ENCODE measurements at regions not wholly inside any gene's neighbourhood (a gene's known extent, or its start where the extent isn't known, plus 50 kb on each side); places are given as distances from the start of the nearest gene placed in this dataset.

DNA sequence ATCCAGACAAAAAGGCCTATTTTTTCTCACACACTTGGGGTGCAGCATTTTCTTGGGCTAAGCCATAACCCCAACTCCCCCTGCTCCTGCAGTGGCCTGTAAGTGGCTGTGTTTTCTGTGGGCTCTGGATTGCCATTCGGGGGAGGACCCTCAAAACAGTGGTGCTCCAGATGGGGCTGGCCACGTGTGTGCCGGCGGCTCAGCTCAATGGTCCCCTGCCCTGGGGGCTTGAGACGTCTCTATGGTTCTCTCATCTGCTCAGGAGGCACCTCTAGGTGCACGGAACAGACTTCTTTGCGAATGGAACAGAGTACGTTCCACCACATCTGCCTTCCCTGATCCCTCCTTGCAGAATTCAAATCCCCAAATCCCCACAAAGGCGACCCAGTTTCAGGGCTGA is 250.0 kb upstream of the SHH start:
- TF ChIP-seq, protein P1, sequence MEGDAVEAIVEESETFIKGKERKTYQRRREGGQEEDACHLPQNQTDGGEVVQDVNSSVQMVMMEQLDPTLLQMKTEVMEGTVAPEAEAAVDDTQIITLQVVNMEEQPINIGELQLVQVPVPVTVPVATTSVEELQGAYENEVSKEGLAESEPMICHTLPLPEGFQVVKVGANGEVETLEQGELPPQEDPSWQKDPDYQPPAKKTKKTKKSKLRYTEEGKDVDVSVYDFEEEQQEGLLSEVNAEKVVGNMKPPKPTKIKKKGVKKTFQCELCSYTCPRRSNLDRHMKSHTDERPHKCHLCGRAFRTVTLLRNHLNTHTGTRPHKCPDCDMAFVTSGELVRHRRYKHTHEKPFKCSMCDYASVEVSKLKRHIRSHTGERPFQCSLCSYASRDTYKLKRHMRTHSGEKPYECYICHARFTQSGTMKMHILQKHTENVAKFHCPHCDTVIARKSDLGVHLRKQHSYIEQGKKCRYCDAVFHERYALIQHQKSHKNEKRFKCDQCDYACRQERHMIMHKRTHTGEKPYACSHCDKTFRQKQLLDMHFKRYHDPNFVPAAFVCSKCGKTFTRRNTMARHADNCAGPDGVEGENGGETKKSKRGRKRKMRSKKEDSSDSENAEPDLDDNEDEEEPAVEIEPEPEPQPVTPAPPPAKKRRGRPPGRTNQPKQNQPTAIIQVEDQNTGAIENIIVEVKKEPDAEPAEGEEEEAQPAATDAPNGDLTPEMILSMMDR (IDR thresholded peaks at IDR 0.05): no peak
- TF ChIP-seq POLR2AphosphoS5 (IDR thresholded peaks at IDR 0.05): no peak
- no peak for TF ChIP-seq EP300 (IDR thresholded peaks at IDR 0.05)
- no peak for TF ChIP-seq POLR2A (IDR thresholded peaks at IDR 0.05)

Measured in suprapubic skin (tissue), 4 donors.